ENCODE measurements at regions not wholly inside any gene's neighbourhood (a gene's known extent, or its start where the extent isn't known, plus 50 kb on each side); places are given as distances from the start of the nearest gene placed in this dataset.

DNA sequence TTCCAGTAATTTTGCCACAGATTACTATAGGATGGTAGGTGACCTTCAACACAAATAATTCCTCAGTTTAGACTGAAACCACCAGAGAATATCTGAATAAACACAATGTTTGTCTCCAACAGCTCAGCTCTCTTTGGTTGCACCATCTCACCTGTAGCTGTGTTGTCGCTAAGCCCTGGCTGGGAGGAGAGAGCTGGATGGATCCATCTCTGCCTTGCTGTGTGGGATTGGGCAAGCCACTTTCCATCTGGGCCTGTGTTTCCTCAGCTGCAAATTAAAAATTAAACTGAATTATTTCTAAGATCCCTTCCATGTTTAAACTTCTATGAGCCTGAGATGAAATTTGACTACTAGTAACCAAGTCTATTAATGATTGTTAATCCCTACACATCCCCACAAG is 310.2 kb downstream of the FBXW7 start:
- no peak overlapping the region for H3K4me3 ChIP-seq (ENCODE audit: low read length)
- TF ChIP-seq EZH2 (optimal IDR thresholded peaks at IDR 0.05; ENCODE audit: low read depth, low read length) (no peak), EZH2phosphoT487 (IDR thresholded peaks at IDR 0.05; ENCODE audit: low read length) (no peak)
- TF ChIP-seq, protein P1, sequence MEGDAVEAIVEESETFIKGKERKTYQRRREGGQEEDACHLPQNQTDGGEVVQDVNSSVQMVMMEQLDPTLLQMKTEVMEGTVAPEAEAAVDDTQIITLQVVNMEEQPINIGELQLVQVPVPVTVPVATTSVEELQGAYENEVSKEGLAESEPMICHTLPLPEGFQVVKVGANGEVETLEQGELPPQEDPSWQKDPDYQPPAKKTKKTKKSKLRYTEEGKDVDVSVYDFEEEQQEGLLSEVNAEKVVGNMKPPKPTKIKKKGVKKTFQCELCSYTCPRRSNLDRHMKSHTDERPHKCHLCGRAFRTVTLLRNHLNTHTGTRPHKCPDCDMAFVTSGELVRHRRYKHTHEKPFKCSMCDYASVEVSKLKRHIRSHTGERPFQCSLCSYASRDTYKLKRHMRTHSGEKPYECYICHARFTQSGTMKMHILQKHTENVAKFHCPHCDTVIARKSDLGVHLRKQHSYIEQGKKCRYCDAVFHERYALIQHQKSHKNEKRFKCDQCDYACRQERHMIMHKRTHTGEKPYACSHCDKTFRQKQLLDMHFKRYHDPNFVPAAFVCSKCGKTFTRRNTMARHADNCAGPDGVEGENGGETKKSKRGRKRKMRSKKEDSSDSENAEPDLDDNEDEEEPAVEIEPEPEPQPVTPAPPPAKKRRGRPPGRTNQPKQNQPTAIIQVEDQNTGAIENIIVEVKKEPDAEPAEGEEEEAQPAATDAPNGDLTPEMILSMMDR (IDR thresholded peaks at IDR 0.05; ENCODE audit: low read length): no peak
- H3K79me2 ChIP-seq (ENCODE audit: low read length): no peaks in the 10 kb centered on the region
- H3K4me2 ChIP-seq (ENCODE audit: low read depth, low read length): no peak overlapping the region
- no peak overlapping the region for H2AFZ ChIP-seq (ENCODE audit: low read length)
- H3K36me3 ChIP-seq (replicated peaks; ENCODE audit: insufficient read depth, low read length): no peaks in the 10 kb centered on the region
- no peaks in the 10 kb centered on the region for H3K9me2 ChIP-seq (replicated peaks; ENCODE audit: insufficient read depth, low read length)
- no peak overlapping the region for H3K9ac ChIP-seq (ENCODE audit: low read length)
- no peaks in the 10 kb centered on the region for H3F3A ChIP-seq (ENCODE audit: insufficient read depth, low read length)
- H4K20me1 ChIP-seq (ENCODE audit: insufficient read depth, low read length): no peaks in the 10 kb centered on the region
- H3K27me3 ChIP-seq (replicated peaks; ENCODE audit: insufficient read depth, low read length): no peaks in the 10 kb centered on the region
- H3K27ac ChIP-seq (ENCODE audit: low read length): no peak overlapping the region
- DNase-seq: no peak
- H3K9me3 ChIP-seq (replicated peaks; ENCODE audit: insufficient read depth, low read length): no peaks in the 10 kb centered on the region
- no peaks in the 10 kb centered on the region for H3K4me1 ChIP-seq (ENCODE audit: low read length)

DNA sequence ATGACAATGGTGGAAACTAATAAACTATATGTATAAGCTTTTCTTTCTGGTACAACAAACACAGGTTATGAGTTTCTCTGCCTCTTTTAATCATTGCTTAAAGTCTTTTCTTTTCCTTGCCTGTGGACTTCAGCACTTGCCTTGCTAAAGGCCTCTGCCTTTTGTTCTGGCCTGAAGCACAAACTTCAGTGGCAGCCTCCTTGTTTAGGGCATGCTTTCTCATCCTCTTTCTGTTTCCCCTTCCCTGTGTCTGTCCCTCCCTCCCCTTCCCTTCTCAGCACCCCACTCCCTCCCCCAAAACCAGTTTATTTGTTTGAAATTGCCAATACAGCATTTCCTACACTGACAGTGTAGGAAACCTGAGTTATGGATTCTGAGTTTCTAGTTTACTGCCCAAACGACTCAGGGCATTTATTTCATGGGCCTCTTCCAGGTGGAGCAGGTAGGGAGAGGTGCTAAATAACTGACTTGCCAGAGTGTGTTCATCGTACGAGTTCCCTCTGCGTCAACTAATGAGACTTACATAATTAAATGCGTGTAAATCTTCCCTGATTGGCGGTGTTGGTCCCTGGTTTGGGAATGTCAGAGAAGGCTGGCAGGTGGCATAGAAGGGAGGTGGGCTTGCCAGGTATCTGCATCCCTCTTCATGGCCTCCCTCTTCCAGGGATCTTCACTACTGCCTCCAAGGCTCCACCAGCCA is 311.0 kb downstream of the FBXW7 start:
- Histone ChIP-seq H3K27me3 (replicated peaks; ENCODE audit: insufficient read depth, low read length) (no peaks in the 10 kb centered on the region), H3K9ac (ENCODE audit: low read length) (no peak overlapping the region), H3K4me3 (ENCODE audit: low read length) (no peak overlapping the region), H3K4me1 (ENCODE audit: low read length) (no peaks in the 10 kb centered on the region), H3F3A (ENCODE audit: insufficient read depth, low read length) (no peaks in the 10 kb centered on the region), H2AFZ (ENCODE audit: low read length) (no peak overlapping the region), H4K20me1 (ENCODE audit: insufficient read depth, low read length) (no peaks in the 10 kb centered on the region), H3K79me2 (ENCODE audit: low read length) (no peaks in the 10 kb centered on the region), H3K27ac (ENCODE audit: low read length) (no peak overlapping the region), H3K9me3 (replicated peaks; ENCODE audit: insufficient read depth, low read length) (no peaks in the 10 kb centered on the region), H3K36me3 (replicated peaks; ENCODE audit: insufficient read depth, low read length) (no peaks in the 10 kb centered on the region), H3K9me2 (replicated peaks; ENCODE audit: insufficient read depth, low read length) (no peaks in the 10 kb centered on the region), H3K4me2 (ENCODE audit: low read depth, low read length) (no peak overlapping the region)
- TF ChIP-seq, protein P1 (IDR thresholded peaks at IDR 0.05; ENCODE audit: low read length): no peak
- no peak for TF ChIP-seq EZH2 (optimal IDR thresholded peaks at IDR 0.05; ENCODE audit: low read depth, low read length)
- TF ChIP-seq EZH2phosphoT487 (IDR thresholded peaks at IDR 0.05; ENCODE audit: low read length): no peak
- DNase-seq: no peak

DNA sequence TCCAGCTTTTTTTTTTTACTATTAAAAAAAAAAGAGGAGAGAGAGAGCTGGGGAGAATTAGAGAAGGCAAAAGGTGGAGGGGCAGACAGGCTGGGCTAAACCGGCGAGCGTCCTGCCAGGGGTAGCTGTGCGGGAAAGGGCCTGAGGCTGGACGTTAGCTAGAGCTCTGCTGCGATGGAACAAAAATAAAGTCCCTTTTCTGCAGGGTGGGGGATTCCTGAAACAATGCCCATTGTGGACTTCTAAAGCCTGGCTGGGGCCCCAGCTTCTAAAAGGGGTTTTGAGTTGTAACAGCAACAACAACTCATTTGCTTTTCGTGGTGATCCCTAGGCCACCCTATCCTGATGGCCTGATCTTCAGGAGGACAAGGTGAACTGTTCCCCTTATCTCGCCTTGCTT is 311.7 kb downstream of the FBXW7 start:
- Histone ChIP-seq H3K9me3 (replicated peaks; ENCODE audit: insufficient read depth, low read length) (no peaks in the 10 kb centered on the region), H3K4me1 (ENCODE audit: low read length) (no peaks in the 10 kb centered on the region), H3K27me3 (replicated peaks; ENCODE audit: insufficient read depth, low read length) (no peaks in the 10 kb centered on the region), H3K4me3 (ENCODE audit: low read length) (no peak overlapping the region), H3K9ac (ENCODE audit: low read length) (no peak overlapping the region), H4K20me1 (ENCODE audit: insufficient read depth, low read length) (no peaks in the 10 kb centered on the region), H3F3A (ENCODE audit: insufficient read depth, low read length) (no peaks in the 10 kb centered on the region), H2AFZ (ENCODE audit: low read length) (no peak overlapping the region), H3K36me3 (replicated peaks; ENCODE audit: insufficient read depth, low read length) (no peaks in the 10 kb centered on the region), H3K4me2 (ENCODE audit: low read depth, low read length) (no peak overlapping the region), H3K27ac (ENCODE audit: low read length) (no peak overlapping the region), H3K79me2 (ENCODE audit: low read length) (no peaks in the 10 kb centered on the region), H3K9me2 (replicated peaks; ENCODE audit: insufficient read depth, low read length) (no peaks in the 10 kb centered on the region)
- TF ChIP-seq, protein P1 (IDR thresholded peaks at IDR 0.05; ENCODE audit: low read length): no peak
- TF ChIP-seq EZH2 (optimal IDR thresholded peaks at IDR 0.05; ENCODE audit: low read depth, low read length) (no peak), EZH2phosphoT487 (IDR thresholded peaks at IDR 0.05; ENCODE audit: low read length) (no peak)
- DNase-seq: no peak
